Fibroblast of lung (primary cell): ENCODE measurements at regions not wholly inside any gene's neighbourhood (a gene's known extent, or its start where the extent isn't known, plus 50 kb on each side); places are given as distances from the start of the nearest gene placed in this dataset.

Experiments used
- CTCF ChIP-seq, 2 donors: IDR thresholded peaks in 1 of 2; conservative IDR thresholded peaks in 1 of 2; 1 replicate in 1 of 2; 2 replicates in 1 of 2; pipeline ENCODE4 v1.5.1; 2011 to 2012; ENCODE audit warnings: low read length in 2 of 2, control low read depth in 1 of 2, inconsistent platforms in 1 of 2, low read depth in 1 of 2, mild to moderate bottlenecking in 1 of 2
- EZH2 ChIP-seq: IDR thresholded peaks from 2 replicates; pipeline ENCODE4 v1.5.1; 2012; ENCODE audit warnings: low read length, control low read depth, mild to moderate bottlenecking; ENCODE audit errors: missing control alignments

- TF ChIP-seq EZH2 (no peak), CTCF (conservative IDR thresholded peaks at IDR 0.05 in 1 of 2, IDR thresholded peaks at IDR 0.05 in 1 of 2; ENCODE audit: low read depth in 1 of 2, low read length in 2 of 2) (no peak)
Measured at GRCh38 chr6:113643407-113643770, 213.8 kb upstream of the MARCKS start.
